ENCODE measurements at regions not wholly inside any gene's neighbourhood (a gene's known extent, or its start where the extent isn't known, plus 50 kb on each side); places are given as distances from the start of the nearest gene placed in this dataset.
A peak's percentile ranks its signal among the peaks of the same experiment; 100 is the strongest.

DNA sequence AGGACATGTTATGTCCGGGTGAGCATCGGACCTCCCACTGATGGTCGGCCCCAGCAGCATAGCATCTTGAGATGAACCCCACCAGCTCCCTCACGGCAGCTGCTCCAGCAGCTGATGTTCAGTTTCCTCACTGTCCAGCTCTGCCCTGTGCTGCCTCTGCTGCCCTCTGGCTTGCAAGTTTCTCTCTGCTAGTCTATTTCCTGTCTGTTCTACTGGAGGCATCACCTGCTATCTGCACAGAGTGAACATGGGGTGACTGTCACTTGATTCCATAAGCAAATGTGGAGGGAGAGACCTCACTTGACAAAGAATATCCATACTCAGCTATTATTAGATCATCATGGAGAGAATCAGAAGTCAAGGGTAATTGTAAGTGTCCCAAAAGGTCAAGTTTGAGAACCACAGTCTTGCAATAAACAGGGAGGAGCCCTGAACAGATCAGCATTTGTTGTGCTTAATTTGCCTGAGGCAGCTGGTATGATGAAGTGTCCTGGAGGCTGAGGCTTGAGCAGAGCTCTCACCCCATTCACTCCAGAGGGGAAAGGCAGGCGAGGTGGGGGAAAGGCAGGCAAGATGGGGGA lies 702.8 kb downstream of the SEMA5A start:
- H3K9ac ChIP-seq (ENCODE audit: insufficient read depth, low read length) = no peak overlapping the region
- H2AFZ ChIP-seq (ENCODE audit: low read length) = no peak overlapping the region
- peak overlapping the region; percentile 66 for H3K27ac ChIP-seq (ENCODE audit: insufficient read depth, low read length)
- H3K4me3 ChIP-seq (replicated peaks in 1 of 4; ENCODE audit: control extremely low read depth in 1 of 4, insufficient read depth in 1 of 4, low read depth in 3 of 4, low read length in 4 of 4) = no peak overlapping the region
- no peaks in the 10 kb centered on the region for H3K9me3 ChIP-seq (ENCODE audit: control insufficient read depth, insufficient read depth, low read depth, low read length)
- peak in 1 of 2 donors; percentile 68 for DNase-seq (ENCODE audit: low read depth in 2 of 2)
- H3K36me3 ChIP-seq (ENCODE audit: control insufficient read depth, insufficient read depth, low read length) = no peaks in the 10 kb centered on the region
- peaks cover 28% of the 10 kb centered on the region for H3K4me1 ChIP-seq (ENCODE audit: control insufficient read depth, extremely low read depth, insufficient read depth, low read length)
- TF ChIP-seq, protein P1, sequence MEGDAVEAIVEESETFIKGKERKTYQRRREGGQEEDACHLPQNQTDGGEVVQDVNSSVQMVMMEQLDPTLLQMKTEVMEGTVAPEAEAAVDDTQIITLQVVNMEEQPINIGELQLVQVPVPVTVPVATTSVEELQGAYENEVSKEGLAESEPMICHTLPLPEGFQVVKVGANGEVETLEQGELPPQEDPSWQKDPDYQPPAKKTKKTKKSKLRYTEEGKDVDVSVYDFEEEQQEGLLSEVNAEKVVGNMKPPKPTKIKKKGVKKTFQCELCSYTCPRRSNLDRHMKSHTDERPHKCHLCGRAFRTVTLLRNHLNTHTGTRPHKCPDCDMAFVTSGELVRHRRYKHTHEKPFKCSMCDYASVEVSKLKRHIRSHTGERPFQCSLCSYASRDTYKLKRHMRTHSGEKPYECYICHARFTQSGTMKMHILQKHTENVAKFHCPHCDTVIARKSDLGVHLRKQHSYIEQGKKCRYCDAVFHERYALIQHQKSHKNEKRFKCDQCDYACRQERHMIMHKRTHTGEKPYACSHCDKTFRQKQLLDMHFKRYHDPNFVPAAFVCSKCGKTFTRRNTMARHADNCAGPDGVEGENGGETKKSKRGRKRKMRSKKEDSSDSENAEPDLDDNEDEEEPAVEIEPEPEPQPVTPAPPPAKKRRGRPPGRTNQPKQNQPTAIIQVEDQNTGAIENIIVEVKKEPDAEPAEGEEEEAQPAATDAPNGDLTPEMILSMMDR (conservative IDR thresholded peaks at IDR 0.05 in 1 of 2, IDR thresholded peaks at IDR 0.05 in 1 of 2; ENCODE audit: low read depth in 1 of 2, low read length in 2 of 2) = peak; percentile 58 to 63
- TF ChIP-seq EZH2 (IDR thresholded peaks at IDR 0.05; ENCODE audit: low read length, missing control alignments) = no peak
- no peak overlapping the region for H3K4me2 ChIP-seq (ENCODE audit: extremely low read depth, insufficient read depth, low read length)
- no peaks in the 10 kb centered on the region for H3K27me3 ChIP-seq (ENCODE audit: control insufficient read depth, insufficient read depth, low read length)
- H4K20me1 ChIP-seq (ENCODE audit: control insufficient read depth, extremely low read depth, insufficient read depth, low read length) = no peaks in the 10 kb centered on the region
- no peaks in the 10 kb centered on the region for H3K79me2 ChIP-seq (ENCODE audit: control insufficient read depth, insufficient read depth, low read length)

DNA sequence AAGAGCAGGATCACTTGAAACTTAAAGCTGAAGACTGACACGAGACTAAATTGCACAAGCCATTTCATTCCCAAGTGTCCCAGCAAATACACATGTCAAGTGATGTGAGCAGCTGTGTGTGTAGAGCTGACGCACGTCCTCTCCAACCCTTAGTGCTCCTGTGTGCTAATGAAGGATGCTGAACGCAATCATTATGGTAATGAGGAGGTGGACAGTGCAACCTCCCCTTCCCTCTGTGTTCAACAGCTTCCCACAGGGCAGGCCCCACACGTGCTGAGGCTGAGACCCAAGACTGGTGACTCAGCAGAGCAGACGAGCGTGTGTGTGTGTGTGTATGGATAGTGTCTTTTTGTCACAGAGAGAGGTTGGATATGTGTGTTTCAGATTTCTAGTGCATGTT lies 702.1 kb downstream of the SEMA5A start:
- H3K9me3 ChIP-seq (ENCODE audit: control insufficient read depth, insufficient read depth, low read depth, low read length) = no peaks in the 10 kb centered on the region
- H3K27ac ChIP-seq (ENCODE audit: insufficient read depth, low read length) = peak overlapping the region; percentile 66
- no peaks in the 10 kb centered on the region for H3K36me3 ChIP-seq (ENCODE audit: control insufficient read depth, insufficient read depth, low read length)
- peak overlapping the region; percentile 38 for H3K4me2 ChIP-seq (ENCODE audit: extremely low read depth, insufficient read depth, low read length)
- peak overlapping the region; percentile 70 for H2AFZ ChIP-seq (ENCODE audit: low read length)
- peaks cover 28% of the 10 kb centered on the region for H3K4me1 ChIP-seq (ENCODE audit: control insufficient read depth, extremely low read depth, insufficient read depth, low read length)
- no peaks in the 10 kb centered on the region for H4K20me1 ChIP-seq (ENCODE audit: control insufficient read depth, extremely low read depth, insufficient read depth, low read length)
- H3K9ac ChIP-seq (ENCODE audit: insufficient read depth, low read length) = peak overlapping the region; percentile 34
- no peak for TF ChIP-seq EZH2 (IDR thresholded peaks at IDR 0.05; ENCODE audit: low read length, missing control alignments)
- TF ChIP-seq, protein P1 (conservative IDR thresholded peaks at IDR 0.05 in 1 of 2, IDR thresholded peaks at IDR 0.05 in 1 of 2; ENCODE audit: low read depth in 1 of 2, low read length in 2 of 2) = no peak
- DNase-seq (ENCODE audit: low read depth in 2 of 2) = peak; percentile 84 to 89
- no peaks in the 10 kb centered on the region for H3K79me2 ChIP-seq (ENCODE audit: control insufficient read depth, insufficient read depth, low read length)
- H3K4me3 ChIP-seq (replicated peaks in 1 of 4; ENCODE audit: control extremely low read depth in 1 of 4, insufficient read depth in 1 of 4, low read depth in 3 of 4, low read length in 4 of 4) = no peak overlapping the region
- H3K27me3 ChIP-seq (ENCODE audit: control insufficient read depth, insufficient read depth, low read length) = no peaks in the 10 kb centered on the region

DNA sequence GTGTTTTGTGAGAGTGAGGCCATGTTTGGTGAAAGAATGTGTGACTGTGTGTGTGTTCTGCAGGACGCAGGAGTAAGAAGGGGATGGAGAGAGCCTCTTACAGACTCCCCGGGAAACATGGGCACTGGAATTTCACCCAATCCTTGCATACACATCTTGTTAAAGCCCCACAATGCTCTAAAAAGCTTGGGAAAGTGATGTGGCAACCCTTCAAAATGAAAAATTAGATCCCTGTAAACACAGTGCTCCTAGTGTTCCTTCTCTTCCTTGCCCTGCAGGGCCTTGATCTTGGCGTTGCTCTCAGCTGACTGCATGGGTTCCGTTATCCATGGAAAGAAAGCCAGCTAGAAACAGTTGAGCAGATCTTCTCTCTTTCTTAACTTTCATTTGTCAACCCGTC lies 701.7 kb downstream of the SEMA5A start:
- Histone ChIP-seq H3K4me1 (ENCODE audit: control insufficient read depth, extremely low read depth, insufficient read depth, low read length) (peaks cover 31% of the 10 kb centered on the region), H3K36me3 (ENCODE audit: control insufficient read depth, insufficient read depth, low read length) (no peaks in the 10 kb centered on the region), H4K20me1 (ENCODE audit: control insufficient read depth, extremely low read depth, insufficient read depth, low read length) (no peaks in the 10 kb centered on the region), H3K79me2 (ENCODE audit: control insufficient read depth, insufficient read depth, low read length) (no peaks in the 10 kb centered on the region), H3K27me3 (ENCODE audit: control insufficient read depth, insufficient read depth, low read length) (no peaks in the 10 kb centered on the region), H3K4me2 (ENCODE audit: extremely low read depth, insufficient read depth, low read length) (peak overlapping the region; percentile 38), H3K4me3 (replicated peaks in 1 of 4; ENCODE audit: control extremely low read depth in 1 of 4, insufficient read depth in 1 of 4, low read depth in 3 of 4, low read length in 4 of 4) (no peak overlapping the region), H3K9me3 (ENCODE audit: control insufficient read depth, insufficient read depth, low read depth, low read length) (no peaks in the 10 kb centered on the region), H3K9ac (ENCODE audit: insufficient read depth, low read length) (peak overlapping the region; percentile 34), H2AFZ (ENCODE audit: low read length) (peak overlapping the region; percentile 70), H3K27ac (ENCODE audit: insufficient read depth, low read length) (peak overlapping the region; percentile 66)
- no peak for TF ChIP-seq EZH2 (IDR thresholded peaks at IDR 0.05; ENCODE audit: low read length, missing control alignments)
- TF ChIP-seq, protein P1 (conservative IDR thresholded peaks at IDR 0.05 in 1 of 2, IDR thresholded peaks at IDR 0.05 in 1 of 2; ENCODE audit: low read depth in 1 of 2, low read length in 2 of 2) = no peak
- DNase-seq (ENCODE audit: low read depth in 2 of 2) = peak in 1 of 2 donors; percentile 80

Data from fibroblast of lung (primary cell).